ENCODE measurements at regions not wholly inside any gene's neighbourhood (a gene's known extent, or its start where the extent isn't known, plus 50 kb on each side); places are given as distances from the start of the nearest gene placed in this dataset.
"Not testable (repeated sequence)": the region's sequence is repeated elsewhere in the genome, so short reads cannot be mapped to it uniquely, and the experiment has no call there.

DNA sequence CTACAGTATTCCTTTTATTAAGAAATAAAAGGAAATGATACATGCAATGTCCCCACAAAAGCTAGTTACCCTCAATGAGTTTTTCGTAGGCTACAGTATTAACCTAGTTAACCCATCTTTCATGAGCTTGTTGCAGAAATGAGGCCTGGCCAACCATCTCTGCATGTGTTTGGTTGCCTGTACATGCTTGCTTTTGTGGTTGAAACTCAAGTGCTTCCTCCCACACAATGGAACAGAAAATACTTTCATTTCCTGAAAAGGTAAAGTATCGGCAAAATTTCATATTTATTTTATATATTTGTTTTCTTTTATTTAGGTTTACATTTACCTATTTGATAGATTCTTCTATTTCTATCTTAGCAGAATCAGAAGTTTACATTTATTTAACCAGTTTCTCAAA, 214.6 kb upstream of the FAM241A start:
- no peak for DNase-seq

DNA sequence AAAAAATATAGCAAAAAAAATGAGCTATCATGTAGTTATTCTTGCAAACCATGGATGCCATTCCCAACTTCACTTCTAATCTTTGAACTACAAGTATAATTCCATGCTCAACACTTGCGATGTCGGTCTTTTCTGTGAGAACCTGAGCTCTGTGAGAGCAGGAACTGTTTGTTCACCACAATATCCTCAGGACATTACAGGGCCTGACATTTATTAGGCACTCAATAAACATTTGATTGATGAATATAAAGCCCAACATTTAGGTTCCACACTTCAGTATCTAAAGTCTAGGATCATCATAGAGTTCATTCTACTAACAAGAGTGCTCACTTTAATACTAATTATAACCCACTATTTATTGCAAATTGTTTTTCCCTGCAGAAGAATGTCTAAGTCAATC, 211.6 kb upstream of the FAM241A start:
- no peak for DNase-seq

DNA sequence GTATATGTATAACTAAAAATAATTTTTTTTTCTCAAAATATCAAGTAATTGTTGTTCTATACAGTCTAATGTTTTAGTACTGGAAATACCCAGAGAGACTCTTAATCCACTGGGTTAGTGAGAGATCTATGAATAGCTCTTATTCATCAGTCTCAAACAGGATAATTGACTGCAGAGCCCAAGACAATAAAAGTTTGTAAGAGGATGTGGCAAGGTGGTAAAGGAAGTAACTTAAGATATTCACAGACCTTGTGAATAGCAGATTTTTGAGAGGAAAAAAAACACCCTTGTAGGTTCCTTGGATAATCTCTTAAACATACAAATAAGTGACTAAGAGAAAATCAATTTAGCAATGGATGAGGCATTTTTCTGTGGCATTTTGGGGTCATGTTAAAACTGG, 210.9 kb upstream of the FAM241A start:
- DNase-seq = no peak

DNA sequence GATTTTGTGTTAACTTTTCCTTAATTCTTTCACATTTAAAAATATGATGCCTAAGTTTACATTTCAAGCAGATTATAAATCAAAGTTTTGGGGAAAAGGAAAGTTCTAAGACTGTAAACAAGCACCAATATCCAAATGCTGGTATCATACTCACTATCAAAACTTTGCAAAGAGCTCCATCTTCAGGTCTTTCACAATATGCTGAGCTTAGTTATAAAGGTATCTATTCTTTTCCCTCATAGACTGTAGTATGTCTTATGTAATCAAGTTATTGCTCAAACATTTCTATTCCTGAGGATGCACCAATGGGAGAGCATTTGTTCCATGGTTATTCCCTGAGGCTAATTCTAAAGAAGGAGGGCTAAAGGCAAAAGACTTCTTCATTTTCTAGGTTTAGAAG, 207.9 kb upstream of the FAM241A start:
- peak; percentile 38 to 71 for DNase-seq

DNA sequence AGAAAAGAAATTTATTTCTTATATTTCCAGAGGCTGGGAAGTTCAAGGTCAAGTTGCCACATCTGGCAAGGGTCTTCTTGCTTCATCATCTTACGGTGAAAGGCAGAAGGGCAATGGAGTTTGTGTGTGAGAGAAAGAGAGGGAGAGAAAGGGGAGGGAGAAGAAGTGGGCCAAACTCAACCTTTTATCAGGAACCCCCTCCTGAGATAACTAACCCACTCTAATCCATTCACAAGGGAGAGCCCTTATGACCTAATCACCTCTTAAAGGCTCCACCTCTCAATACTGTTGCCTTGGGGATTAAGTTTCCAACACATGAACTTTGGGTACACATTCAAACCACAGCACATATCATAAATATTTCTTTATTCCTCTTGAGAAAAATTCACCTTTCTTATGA, 203.3 kb upstream of the FAM241A start:
- no peak for DNase-seq

DNA sequence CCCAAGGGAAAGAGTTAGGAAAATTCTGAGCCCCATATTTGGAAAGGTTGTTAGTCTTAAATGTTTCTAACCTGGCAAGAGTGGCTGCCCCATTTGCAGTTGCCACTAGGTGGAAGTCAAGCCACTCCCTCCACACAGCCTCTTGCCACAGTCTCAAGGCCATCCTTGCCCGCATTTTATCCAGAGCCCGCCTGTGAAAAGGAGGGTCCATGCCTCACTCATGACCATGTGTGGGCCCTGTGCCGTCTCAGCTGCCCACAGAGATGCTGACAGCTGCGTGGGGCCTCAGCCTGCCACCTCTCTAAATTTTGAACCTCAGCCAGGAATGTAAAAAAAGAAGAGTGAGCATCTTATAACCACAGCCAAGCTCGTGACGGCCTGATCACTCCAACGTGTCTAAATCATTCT, 201.5 kb upstream of the FAM241A start:
- peak; percentile 49 to 56 for DNase-seq

DNA sequence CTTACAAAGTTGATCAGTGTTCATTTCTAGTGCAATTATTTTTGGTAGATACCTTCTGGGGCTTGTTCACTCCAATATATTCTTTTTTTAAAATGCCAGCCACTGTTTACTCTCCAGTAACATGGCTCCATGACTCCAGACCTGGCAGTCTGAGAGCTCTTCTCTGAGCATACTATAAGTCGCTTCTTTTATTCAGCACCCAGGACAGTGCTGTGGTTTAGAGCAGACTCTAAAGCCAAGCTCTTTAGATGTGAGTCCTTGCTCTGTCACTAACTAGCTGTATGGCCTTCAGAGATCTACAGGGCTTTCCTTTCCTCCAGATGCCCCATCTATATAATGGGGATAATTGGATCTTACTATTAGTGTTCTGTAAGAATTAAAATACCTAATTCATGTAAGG, 200.2 kb upstream of the FAM241A start:
- peak; percentile 32 to 41 for DNase-seq

DNA sequence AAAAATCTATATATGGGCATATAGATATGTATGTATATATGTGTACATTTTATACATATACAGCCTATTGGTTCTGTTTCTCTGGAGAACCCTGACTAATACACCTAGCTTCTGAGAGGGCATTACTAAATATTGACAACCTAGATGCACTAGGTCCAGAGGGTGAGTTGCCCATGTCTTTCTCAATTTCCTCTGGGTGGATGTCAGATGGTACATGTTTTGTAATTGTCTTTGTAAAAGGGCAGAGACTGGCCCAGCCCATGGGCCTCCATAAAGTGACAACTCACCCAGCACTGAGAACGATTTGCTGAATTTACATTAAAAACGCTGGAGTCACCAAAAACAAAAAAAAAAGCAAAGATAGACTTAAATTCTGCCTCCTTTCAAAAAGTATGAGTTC, 198.5 kb upstream of the FAM241A start:
- no peak for DNase-seq

DNA sequence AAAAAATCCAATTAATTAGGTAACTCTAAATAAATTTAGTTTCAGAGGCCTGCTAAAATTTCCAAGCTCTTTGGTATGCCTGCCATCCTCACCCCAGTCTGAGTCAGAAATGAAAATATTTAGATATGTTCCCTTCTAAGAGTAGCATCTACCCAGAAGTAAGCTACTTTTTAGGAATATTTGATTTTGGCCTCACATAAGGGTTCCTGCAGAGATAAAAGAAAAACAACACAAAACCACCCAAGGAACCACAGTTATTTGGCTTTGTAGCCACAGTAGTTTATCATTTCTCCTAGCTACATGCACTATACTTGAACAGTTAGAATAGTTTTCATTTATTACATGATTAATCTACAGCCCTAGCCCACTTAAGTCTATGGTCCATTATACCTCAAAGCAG, 192.6 kb upstream of the FAM241A start:
- no peak for DNase-seq

DNA sequence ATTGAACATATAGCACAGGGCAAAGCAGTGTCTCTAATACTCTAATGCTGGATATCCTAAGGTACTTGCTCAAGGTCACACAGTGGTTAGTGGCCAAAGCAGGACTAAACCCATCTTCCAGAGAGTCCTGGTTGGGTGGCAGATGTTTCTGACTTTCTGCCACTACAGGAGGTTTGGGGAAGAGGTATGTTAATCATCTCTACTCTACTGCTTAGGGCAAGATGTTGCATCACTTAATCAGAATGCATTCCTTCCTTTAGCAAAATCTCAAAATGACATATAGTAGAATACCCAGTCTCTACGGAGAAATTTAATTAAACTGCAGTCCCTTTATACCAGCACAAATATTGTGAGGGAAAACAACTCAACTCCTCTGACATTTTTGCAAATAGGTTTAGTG, 190.7 kb upstream of the FAM241A start:
- DNase-seq = no peak

DNA sequence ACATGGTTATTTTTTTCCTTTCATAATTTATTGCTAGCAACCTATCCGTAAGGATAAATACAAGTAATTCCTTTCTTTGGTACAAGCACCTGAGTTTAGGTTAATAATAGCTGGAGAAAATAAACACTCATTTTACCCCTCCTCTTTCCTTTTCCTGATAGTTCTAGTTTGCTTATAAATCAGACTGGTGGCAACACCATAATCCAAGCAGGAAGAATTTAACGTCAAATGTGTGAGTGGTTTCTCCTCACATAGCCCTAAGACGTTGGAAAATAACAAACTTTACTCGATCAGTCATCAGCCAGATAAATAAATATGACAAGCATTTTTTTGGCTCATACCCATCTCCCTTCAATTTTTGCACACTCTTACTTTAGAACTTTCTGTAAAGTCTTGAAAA, 190.3 kb upstream of the FAM241A start:
- no peak for DNase-seq

DNA sequence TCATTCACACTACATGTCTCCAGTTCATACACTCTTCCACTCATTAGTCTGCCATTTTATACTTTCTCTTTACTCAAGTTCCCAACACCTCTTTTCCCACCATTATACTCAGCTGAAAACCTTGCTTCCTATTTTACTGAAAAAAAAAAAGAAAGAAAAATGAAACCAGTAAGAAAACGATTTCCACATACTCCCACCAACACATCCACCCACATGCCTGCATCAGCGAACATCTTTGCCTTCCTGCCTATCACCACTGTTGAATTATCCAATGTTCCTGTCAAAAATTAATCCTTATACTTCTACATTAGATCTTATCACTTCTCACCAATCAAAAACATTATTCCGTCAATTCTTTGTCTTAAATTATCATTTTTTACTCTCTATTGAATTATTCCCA, 188.1 kb upstream of the FAM241A start:
- no peak for DNase-seq

DNA sequence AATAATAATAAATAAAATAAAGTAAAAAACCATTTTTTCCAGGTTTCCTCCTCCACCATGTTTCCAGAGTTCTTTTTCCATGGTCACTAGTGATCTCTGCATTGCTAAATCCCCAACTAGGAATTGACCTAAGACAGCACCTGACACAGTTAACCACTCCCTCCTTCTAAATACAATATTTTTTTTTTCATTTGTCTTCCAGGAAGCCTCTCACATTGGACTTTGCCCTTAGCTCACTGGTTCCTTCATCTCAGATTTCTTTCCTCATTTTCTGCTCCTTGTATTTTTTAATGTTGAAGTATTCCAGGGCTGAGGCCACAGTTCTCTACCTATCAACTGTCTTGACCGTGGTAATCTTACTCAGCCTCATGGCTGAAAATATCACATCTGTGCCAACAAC, 187.3 kb upstream of the FAM241A start:
- DNase-seq = no peak

DNA sequence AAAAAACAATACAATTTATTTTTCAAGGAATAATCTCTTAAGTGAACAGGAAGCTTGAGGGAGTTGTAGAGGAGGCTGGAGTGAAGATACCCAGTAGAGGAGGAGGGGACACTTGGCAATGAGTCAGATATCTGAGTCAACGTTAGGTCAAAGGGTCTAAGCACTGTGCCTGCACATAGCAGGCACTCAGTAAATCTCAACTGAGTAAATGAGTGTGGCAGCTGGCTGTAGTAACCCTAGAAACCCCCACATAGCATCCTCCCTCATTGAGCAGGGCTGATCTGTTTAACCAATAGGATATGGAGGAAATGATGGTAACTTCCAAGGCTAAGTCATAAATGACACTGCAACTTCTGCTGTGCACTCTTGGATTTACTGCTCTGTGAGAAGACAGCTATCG, 186.0 kb upstream of the FAM241A start:
- no peak for DNase-seq

DNA sequence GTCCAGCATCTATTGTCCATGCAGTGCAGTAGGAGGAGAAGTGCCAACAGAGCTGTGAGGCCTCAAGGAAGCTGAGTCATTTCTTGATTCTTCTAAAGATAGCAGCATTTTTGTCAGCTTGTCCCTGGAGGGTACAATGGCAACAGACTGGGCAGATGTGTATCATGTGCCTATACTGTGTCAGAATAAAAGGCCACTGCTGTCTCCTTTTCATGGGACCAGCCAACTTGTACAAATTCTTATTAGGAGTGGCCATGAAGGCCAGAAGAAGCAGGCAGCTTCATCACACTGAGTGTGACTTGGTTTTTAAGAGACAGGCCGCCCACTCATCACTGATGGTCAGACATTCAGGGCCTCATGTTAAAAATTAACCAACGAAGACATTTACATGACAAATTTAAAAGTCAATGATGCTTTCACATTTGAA, 185.0 kb upstream of the FAM241A start:
- DNase-seq = no peak

DNA sequence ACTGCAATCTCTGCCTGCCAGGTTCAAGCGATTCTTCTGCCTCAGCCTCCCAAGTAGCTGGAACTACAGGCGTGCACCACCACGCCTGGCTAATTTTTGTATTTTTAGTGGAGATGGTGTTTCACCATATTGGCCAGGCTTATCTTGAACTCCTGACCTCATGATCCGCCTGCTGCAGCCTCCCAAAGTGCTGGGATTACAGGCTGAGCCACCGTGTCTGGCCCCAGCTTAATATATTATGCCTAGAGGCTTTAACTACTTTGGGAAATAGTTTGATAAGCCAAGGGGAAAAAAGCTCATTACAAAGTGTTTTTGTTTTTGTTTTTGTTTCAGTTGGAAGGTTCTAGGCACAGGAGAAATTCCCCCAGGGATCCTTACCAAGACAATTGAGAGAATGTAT, 184.2 kb upstream of the FAM241A start:
- DNase-seq = not testable (repeated sequence)

DNA sequence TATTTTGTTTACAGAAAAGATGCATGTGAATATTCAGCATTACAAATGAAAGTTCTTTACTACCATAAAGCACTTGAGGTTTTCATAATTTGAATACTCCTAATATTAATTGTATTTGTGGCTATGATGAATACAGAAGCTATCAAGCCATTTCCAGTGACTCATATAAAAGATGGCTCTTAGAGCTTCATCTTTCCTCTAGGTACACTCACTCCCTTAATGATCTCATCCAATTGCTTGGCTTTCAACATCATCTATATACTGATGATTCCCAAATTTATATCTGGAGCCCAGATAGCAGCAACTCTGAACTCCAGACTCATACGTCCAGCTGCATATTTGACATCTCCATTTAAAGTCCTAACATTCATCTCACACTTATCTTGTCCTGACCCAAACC, 183.4 kb upstream of the FAM241A start:
- DNase-seq = no peak

DNA sequence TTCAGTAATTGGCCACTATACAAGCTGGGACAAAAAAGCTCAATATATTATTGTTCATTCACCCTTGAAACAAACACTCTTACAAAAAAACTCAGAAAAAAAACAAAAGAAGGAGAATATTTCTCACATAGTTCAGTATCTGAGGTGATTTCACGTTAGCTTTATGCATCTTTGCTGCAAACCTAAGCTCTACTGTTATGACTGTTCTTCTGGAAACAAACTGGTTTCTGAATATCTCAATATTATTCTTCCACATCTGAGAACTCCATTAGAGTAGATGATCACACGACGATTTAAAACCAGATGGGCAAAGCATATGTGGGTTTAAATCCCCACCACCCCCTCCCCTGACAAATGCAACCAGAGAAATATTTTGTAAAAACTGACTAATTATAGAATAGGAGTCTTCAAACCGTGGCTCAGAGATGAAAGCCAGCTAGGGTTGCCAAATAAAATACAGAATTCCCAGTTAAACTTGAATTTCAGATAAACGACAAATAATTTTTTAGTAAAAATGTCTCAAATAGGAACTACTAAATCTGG, 182.0 kb upstream of the FAM241A start:
- DNase-seq = no peak

DNA sequence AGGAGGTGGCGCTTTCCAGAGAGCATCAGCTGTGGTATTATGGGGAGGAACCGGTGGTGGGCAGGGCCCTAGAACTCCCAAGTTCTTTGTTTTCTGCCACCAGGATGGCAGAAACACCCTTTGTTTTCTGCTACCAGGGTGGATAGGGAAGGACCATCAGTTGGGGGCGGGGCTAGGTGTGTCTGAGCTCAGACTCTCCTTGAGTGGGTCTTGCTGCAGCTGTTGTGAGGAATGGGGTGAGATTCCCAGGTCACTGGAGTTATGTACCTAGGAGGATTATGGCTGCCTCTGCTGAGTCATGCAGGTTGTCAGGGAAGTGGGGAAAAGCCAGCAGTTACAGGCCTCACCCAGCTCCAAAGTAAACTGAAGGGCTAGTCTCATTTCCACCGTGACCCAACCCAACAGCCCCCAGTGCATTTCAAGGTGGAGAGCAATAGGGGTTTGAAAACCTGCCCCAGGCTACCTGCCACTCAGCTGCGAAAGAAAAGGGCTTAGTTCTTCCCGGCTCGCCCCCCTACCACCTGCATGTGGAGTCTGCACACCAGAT, 167.8 kb upstream of the FAM241A start:
- no peak for DNase-seq

DNA sequence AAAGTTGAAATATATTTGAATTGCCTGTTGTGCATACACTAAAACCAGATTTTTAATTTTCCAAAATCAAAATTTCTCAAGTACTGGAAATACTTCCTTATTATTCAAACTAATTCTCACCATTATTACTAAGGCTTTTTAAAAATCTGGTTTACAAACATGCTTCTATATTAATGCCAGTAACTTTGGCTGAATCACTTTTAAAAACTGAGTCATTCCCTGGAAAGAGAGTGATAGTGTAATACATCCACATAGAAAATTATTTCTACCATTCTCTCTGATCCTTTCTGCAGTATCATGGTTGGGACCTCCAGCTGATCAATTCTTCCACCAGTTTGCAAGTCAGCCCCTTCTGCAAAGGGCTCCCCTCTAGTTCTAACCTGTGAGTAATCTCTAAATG, 165.3 kb upstream of the FAM241A start:
- no peak for DNase-seq

DNA sequence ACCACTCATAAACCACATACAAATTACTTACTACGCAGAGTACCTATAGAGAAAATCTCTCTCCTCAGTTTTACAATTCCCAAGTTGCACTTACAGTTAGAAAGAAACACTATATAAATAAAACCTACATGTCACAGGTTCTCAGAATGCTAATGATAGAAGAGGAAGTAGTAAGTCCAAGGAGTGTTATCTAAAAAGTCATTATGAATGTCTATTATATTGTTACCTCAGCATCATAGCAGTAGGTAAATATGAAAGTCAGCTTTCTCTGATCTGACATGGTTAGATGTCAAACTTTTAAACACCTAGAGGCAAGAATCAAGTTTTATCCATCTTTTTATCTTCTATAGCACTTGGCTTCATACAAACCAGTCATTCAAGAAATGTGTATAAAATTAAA, 163.2 kb upstream of the FAM241A start:
- no peak for DNase-seq

DNA sequence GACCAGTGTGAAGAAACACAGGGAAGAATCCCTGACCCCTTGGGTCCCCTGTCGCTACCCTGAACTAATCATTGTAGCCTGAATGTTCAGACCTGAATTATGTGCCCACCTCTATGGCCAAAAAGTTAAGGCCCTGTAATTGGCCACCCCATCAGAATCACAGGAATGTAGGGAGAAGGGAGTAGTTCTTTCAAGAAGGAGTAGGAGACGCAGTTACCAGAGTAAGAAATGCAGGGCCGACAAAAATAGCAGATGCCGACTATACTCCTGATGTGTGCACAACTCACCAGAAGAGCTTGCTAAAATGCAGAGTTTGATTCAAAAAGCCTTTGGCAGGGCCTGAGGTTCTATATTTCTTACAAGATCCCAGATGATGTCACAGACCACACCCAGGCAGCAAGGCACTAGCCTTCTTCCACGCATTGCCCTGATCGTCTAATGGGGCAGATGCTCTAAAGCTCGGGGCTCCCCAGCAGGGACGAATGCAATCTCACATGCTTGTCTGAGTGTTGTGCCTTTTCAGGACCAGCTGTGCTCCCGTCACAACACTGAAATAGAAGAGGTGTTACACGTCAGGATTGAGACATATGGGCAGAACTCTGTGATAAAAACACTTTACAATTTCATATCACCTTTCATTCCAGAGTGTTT, 161.0 kb upstream of the FAM241A start:
- no peak for DNase-seq

DNA sequence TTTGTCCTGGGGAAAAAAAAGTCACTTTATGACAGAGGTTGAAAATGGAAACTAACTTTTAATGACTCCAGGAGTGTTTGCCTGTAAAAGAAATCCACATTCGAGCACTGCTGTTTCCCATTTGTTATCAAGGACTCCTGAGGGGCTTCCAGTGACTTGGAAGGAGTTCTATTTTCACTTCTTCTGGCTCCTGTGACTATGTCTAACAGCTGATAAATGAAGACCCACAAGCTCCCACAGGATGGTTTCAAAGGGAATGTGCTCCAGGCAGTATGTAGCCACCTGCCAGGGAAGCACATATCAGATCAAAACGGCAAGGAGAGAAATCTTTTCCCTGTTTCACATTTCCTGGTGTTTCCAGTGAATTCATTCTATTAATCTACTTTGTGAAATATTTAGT, 159.8 kb upstream of the FAM241A start:
- DNase-seq = no peak

DNA sequence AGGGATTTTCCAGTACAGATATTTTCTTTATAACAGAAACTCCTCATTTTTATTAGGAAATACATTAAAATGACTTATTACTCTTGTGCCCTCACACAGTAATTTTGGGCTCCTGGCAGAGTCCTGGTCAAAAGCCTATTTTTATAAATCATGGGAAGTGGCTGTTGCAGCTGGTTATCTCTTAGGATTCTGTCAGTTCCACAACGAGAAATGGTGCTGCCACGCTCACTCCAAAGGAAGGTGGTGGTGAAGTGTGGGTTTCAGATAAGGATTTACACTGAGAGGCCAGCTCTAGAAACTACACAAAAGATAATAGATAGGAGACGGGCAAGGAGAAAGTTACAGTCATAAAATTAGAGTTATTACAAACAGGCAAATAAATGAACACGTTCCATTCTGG, 159.2 kb upstream of the FAM241A start:
- DNase-seq = no peak

DNA sequence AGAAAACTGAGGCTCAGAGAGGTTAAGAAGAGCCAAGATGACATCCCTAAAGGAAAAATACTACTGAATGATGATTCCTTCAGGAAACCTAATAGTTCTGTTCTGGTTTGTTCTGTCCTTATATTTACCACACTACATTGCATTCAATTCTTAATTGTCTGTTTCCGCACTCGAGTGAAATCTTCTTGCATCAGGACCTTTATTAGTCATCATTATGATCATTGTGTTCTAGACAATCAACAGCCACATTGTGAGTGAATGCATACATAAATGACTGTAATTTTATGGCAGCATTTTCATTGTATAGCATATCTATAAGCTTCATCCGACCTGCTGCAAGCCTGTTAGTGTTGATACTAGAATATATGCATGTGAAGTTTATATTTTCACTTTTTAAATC, 156.7 kb upstream of the FAM241A start:
- no peak for DNase-seq

Measured in Kasumi-1 (cell line).